Erythroblast (primary cell): ENCODE measurements at regions not wholly inside any gene's neighbourhood (a gene's known extent, or its start where the extent isn't known, plus 50 kb on each side); places are given as distances from the start of the nearest gene placed in this dataset.

Experiments
- GATA1 ChIP-seq: IDR thresholded peaks from 2 replicates; pipeline ENCODE4 v1.6.1; 2011; ENCODE audit warnings: low read depth, mild to moderate bottlenecking, control low read depth, low read length, moderate library complexity
- POLR2A ChIP-seq: IDR thresholded peaks from 2 replicates; pipeline ENCODE4 v1.6.1; 2011; ENCODE audit warnings: mild to moderate bottlenecking, low read length

- TF ChIP-seq POLR2A, result no peak
- TF ChIP-seq GATA1, result no peak
Observed at GRCh38 chr2:102951249-102951648, 189.4 kb downstream of the TMEM182 start.
